ENCODE measurements at regions not wholly inside any gene's neighbourhood (a gene's known extent, or its start where the extent isn't known, plus 50 kb on each side); places are given as distances from the start of the nearest gene placed in this dataset.

GRCh38 chr3:163384383-163384782, 1693.9 kb downstream of the SI start:
- TF ChIP-seq CTCF (conservative IDR thresholded peaks at IDR 0.05 in 1 of 2, IDR thresholded peaks at IDR 0.05 in 1 of 2; ENCODE audit: low read depth in 1 of 2, low read length in 2 of 2) (no peak), EZH2 (IDR thresholded peaks at IDR 0.05; ENCODE audit: low read length, missing control alignments) (no peak)
